ENCODE measurements at regions not wholly inside any gene's neighbourhood (a gene's known extent, or its start where the extent isn't known, plus 50 kb on each side); places are given as distances from the start of the nearest gene placed in this dataset.

DNA sequence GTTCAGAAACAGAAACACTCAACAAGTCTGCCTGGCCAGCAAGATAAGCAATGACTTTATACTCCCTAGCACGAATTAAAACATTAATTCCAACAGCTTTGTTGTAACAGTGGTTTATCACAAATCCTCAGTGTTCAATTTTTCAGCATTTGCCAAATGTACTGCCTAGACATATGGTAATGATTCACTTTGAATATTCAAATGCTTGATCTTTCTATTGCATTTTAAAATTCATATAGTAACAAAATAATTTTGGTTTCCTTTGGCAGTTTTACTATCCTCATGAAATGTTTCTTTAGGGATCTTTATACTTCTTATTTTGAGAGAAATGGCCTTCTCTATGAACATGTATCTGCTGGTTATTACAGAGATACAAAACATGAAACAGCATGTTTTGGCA, 851.8 kb upstream of the NXPH2 start:
- Histone ChIP-seq H3K27ac (ENCODE audit: low read length) (no peak overlapping the region), H3K27me3 (ENCODE audit: insufficient read depth, low read depth, low read length) (no peaks in the 10 kb centered on the region), H3K4me3 (ENCODE audit: low read length) (no peak overlapping the region), H3K9ac (ENCODE audit: low read length) (no peak overlapping the region), H3K9me2 (ENCODE audit: insufficient read depth, low read length) (no peaks in the 10 kb centered on the region), H3K79me2 (replicated peaks; ENCODE audit: insufficient read depth, low read length) (no peaks in the 10 kb centered on the region), H3K9me3 (ENCODE audit: low read length) (peaks cover 2% of the 10 kb centered on the region), H3F3A (ENCODE audit: insufficient read depth, low read length, poor library complexity, severe bottlenecking) (no peaks in the 10 kb centered on the region), H2AFZ (ENCODE audit: low read depth, low read length) (no peak overlapping the region), H4K20me1 (ENCODE audit: insufficient read depth) (no peaks in the 10 kb centered on the region), H3K4me2 (ENCODE audit: low read length) (no peak overlapping the region), H3K36me3 (ENCODE audit: insufficient read depth, low read length) (no peaks in the 10 kb centered on the region)
- TF ChIP-seq MXI1 (conservative IDR thresholded peaks at IDR 0.05; ENCODE audit: poor library complexity, severe bottlenecking) (no peak), SMC3 (conservative IDR thresholded peaks at IDR 0.05; ENCODE audit: poor library complexity) (no peak), RAD21 (conservative IDR thresholded peaks at IDR 0.05) (no peak), POLR2AphosphoS5 (IDR thresholded peaks at IDR 0.05) (no peak), TAF1 (IDR thresholded peaks at IDR 0.05; ENCODE audit: low read depth) (no peak), EP300 (conservative IDR thresholded peaks at IDR 0.05; ENCODE audit: poor library complexity, severe bottlenecking) (no peak), EZH2 (IDR thresholded peaks at IDR 0.05; ENCODE audit: borderline replicate concordance, insufficient read depth, low read length, poor library complexity, severe bottlenecking) (no peak), CTCF (IDR thresholded peaks at IDR 0.05; ENCODE audit: poor library complexity, severe bottlenecking) (no peak)
- TF ChIP-seq, protein P1, sequence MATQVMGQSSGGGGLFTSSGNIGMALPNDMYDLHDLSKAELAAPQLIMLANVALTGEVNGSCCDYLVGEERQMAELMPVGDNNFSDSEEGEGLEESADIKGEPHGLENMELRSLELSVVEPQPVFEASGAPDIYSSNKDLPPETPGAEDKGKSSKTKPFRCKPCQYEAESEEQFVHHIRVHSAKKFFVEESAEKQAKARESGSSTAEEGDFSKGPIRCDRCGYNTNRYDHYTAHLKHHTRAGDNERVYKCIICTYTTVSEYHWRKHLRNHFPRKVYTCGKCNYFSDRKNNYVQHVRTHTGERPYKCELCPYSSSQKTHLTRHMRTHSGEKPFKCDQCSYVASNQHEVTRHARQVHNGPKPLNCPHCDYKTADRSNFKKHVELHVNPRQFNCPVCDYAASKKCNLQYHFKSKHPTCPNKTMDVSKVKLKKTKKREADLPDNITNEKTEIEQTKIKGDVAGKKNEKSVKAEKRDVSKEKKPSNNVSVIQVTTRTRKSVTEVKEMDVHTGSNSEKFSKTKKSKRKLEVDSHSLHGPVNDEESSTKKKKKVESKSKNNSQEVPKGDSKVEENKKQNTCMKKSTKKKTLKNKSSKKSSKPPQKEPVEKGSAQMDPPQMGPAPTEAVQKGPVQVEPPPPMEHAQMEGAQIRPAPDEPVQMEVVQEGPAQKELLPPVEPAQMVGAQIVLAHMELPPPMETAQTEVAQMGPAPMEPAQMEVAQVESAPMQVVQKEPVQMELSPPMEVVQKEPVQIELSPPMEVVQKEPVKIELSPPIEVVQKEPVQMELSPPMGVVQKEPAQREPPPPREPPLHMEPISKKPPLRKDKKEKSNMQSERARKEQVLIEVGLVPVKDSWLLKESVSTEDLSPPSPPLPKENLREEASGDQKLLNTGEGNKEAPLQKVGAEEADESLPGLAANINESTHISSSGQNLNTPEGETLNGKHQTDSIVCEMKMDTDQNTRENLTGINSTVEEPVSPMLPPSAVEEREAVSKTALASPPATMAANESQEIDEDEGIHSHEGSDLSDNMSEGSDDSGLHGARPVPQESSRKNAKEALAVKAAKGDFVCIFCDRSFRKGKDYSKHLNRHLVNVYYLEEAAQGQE (IDR thresholded peaks at IDR 0.05; ENCODE audit: borderline replicate concordance), result no peak

GRCh38 chr2:139628931-139629330, 848.7 kb upstream of the NXPH2 start:
- Histone ChIP-seq H3K9me3 (ENCODE audit: low read length) (no peaks in the 10 kb centered on the region), H3K27ac (ENCODE audit: low read length) (no peak overlapping the region), H3K36me3 (ENCODE audit: insufficient read depth, low read length) (no peaks in the 10 kb centered on the region), H3K4me3 (ENCODE audit: low read length) (no peak overlapping the region), H3K9ac (ENCODE audit: low read length) (no peak overlapping the region), H3K27me3 (ENCODE audit: insufficient read depth, low read depth, low read length) (no peaks in the 10 kb centered on the region), H4K20me1 (ENCODE audit: insufficient read depth) (no peaks in the 10 kb centered on the region), H2AFZ (ENCODE audit: low read depth, low read length) (no peak overlapping the region), H3K4me2 (ENCODE audit: low read length) (no peak overlapping the region), H3F3A (ENCODE audit: insufficient read depth, low read length, poor library complexity, severe bottlenecking) (no peaks in the 10 kb centered on the region), H3K79me2 (replicated peaks; ENCODE audit: insufficient read depth, low read length) (no peaks in the 10 kb centered on the region), H3K9me2 (ENCODE audit: insufficient read depth, low read length) (no peaks in the 10 kb centered on the region)
- TF ChIP-seq TAF1 (IDR thresholded peaks at IDR 0.05; ENCODE audit: low read depth) (no peak), CTCF (IDR thresholded peaks at IDR 0.05; ENCODE audit: poor library complexity, severe bottlenecking) (no peak), EZH2 (IDR thresholded peaks at IDR 0.05; ENCODE audit: borderline replicate concordance, insufficient read depth, low read length, poor library complexity, severe bottlenecking) (no peak), SMC3 (conservative IDR thresholded peaks at IDR 0.05; ENCODE audit: poor library complexity) (no peak), RAD21 (conservative IDR thresholded peaks at IDR 0.05) (no peak), POLR2AphosphoS5 (IDR thresholded peaks at IDR 0.05) (no peak), MXI1 (conservative IDR thresholded peaks at IDR 0.05; ENCODE audit: poor library complexity, severe bottlenecking) (no peak), EP300 (conservative IDR thresholded peaks at IDR 0.05; ENCODE audit: poor library complexity, severe bottlenecking) (no peak)
- TF ChIP-seq, protein P1 (IDR thresholded peaks at IDR 0.05; ENCODE audit: borderline replicate concordance), result no peak
